NB4 (cell line): ENCODE measurements at regions not wholly inside any gene's neighbourhood (a gene's known extent, or its start where the extent isn't known, plus 50 kb on each side); places are given as distances from the start of the nearest gene placed in this dataset.

Experiments used
- DNase-seq: peaks from one replicate; pipeline ENCODE4 v3.0.0; 2010; ENCODE audit warnings: low read depth
- H3K4me3 ChIP-seq: one replicate; pipeline ENCODE4 v1.5.1; 2011; ENCODE audit warnings: mild to moderate bottlenecking, low read depth, low read length, moderate library complexity
- CTCF ChIP-seq: IDR thresholded peaks from one replicate; pipeline ENCODE4 v1.5.1; 2012; ENCODE audit warnings: low read depth, low read length
- MAX ChIP-seq: IDR thresholded peaks from 2 replicates; pipeline ENCODE4 v1.6.1; 2011; ENCODE audit warnings: low read depth, low read length
- MYC ChIP-seq: IDR thresholded peaks from 2 replicates; pipeline ENCODE4 v1.6.1; 2011; ENCODE audit warnings: low read depth, low read length
- POLR2A ChIP-seq: IDR thresholded peaks from 2 replicates; pipeline ENCODE4 v1.6.1; 2011; ENCODE audit warnings: mild to moderate bottlenecking; ENCODE audit not compliant: insufficient read length; ENCODE audit errors: extremely low read depth

- DNase-seq = no peak
- H3K4me3 ChIP-seq = no peak overlapping the region
- TF ChIP-seq CTCF = no peak
- no peak for TF ChIP-seq POLR2A
- no peak for TF ChIP-seq MYC
- TF ChIP-seq MAX = no peak
Measured at GRCh38 chr9:78954286-78954685, 617.5 kb upstream of the TLE4 start.

GRCh38 chr9:78958892-78959291, 612.9 kb upstream of the TLE4 start:
- no peak overlapping the region for H3K4me3 ChIP-seq
- peak; percentile 20 for DNase-seq
- TF ChIP-seq MAX (no peak), CTCF (peak; percentile 19), POLR2A (no peak)

- TF ChIP-seq POLR2A (no peak), MYC (no peak), MAX (no peak), CTCF (no peak)
- no peak for DNase-seq
Measured at GRCh38 chr9:78962156-78962555, 609.6 kb upstream of the TLE4 start.

GRCh38 chr9:78963911-78964310, 607.9 kb upstream of the TLE4 start:
- DNase-seq = no peak
- no peak for TF ChIP-seq CTCF
- H3K4me3 ChIP-seq = no peak overlapping the region

More at GRCh38 chr9:78962156-78962555, 609.6 kb upstream of the TLE4 start:
- H3K4me3 ChIP-seq = no peak overlapping the region

- TF ChIP-seq CTCF (no peak), MAX (no peak), MYC (no peak), POLR2A (no peak)
- peak; percentile 1 for DNase-seq
Measured at GRCh38 chr9:78967596-78968217, 604.1 kb upstream of the TLE4 start.

GRCh38 chr9:78970375-78970774, 601.4 kb upstream of the TLE4 start:
- no peak for DNase-seq
- H3K4me3 ChIP-seq = no peak overlapping the region
- TF ChIP-seq MYC (no peak), POLR2A (no peak), CTCF (no peak), MAX (no peak)

More at GRCh38 chr9:78967596-78968217, 604.1 kb upstream of the TLE4 start:
- no peak overlapping the region for H3K4me3 ChIP-seq
